ENCODE measurements at regions not wholly inside any gene's neighbourhood (a gene's known extent, or its start where the extent isn't known, plus 50 kb on each side); places are given as distances from the start of the nearest gene placed in this dataset.

DNA sequence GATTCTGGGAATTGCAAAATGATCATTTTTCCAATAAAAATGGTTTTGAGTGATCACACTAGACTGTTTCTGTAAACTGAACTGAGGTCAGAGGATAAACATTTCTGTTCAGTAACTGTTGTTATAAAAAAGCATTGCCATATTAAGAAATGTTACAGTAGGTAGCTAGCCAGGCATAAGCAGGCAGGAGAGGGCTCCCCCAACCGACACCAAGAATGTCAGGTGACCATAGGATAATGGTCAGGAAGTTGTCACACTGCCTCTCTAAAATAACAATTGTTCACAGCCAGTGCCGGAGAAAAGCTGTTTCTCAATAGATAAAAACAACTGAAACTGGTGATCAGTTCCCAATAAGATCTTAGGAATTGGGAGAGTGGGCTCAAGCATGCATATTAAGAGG is 306.2 kb upstream of the SLIT2 start:
- DNase-seq, result no peak
- H3K27ac ChIP-seq, result no peak overlapping the region

DNA sequence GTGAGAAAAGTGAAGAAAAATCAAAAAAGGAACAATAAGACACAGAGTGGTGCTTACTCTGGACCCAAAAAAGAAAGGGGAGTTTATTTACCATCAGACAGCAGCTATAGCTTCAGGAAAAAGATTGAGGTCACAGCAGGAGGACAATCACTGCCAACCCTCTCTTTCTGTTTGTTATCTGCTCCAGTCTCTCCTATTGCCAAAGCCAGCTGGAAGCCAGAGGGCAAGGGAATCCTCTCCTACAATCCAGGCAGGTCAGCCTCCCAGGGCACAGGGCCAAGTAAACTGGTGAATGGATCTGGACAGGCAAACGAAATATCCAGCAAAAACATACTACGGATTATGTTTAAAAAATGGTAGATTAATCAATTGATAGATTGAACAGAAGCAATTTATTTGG is 306.9 kb upstream of the SLIT2 start:
- H3K4me3 ChIP-seq, result no peak overlapping the region

More for the DNA sequence above, 306.2 kb upstream of the SLIT2 start:
- Histone ChIP-seq H3K27me3 (no peaks in the 10 kb centered on the region), H3K4me1 (no peaks in the 10 kb centered on the region), H3K36me3 (no peaks in the 10 kb centered on the region), H3K9me3 (replicated peaks) (no peaks in the 10 kb centered on the region), H3K4me3 (no peak overlapping the region)

GRCh38 chr4:19944251-19944650 is 307.5 kb upstream of the SLIT2 start:
- no peak for DNase-seq
- H3K4me3 ChIP-seq, result no peak overlapping the region
- H3K4me1 ChIP-seq, result no peaks in the 10 kb centered on the region
- H3K27me3 ChIP-seq, result no peaks in the 10 kb centered on the region
- H3K36me3 ChIP-seq, result no peaks in the 10 kb centered on the region
- H3K27ac ChIP-seq, result no peak overlapping the region
- no peaks in the 10 kb centered on the region for H3K9me3 ChIP-seq (replicated peaks)

More for the DNA sequence above, 306.9 kb upstream of the SLIT2 start:
- H3K9me3 ChIP-seq (replicated peaks), result no peaks in the 10 kb centered on the region
- no peak overlapping the region for H3K27ac ChIP-seq
- H3K27me3 ChIP-seq, result no peaks in the 10 kb centered on the region
- H3K4me1 ChIP-seq, result no peaks in the 10 kb centered on the region
- no peaks in the 10 kb centered on the region for H3K36me3 ChIP-seq
- DNase-seq, result no peak

DNA sequence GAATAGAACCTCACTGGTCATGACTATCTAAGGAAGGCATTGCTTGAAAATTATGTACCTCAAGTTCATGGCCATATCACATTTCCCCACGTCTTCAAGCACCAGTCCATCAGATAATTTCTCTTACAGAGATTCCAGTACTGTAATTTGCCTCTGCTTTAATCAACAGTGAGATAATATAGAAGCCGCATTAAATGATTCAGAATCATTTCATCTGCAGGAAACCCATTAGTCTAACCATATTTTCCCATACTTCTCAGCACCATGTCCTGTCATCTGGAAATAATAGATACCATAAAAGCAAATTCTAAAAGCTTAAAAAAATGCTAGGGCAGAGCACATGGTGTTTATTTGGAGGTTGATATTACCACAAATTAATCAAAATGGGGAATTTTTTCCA is 310.3 kb upstream of the SLIT2 start:
- Histone ChIP-seq H3K9me3 (replicated peaks) (no peaks in the 10 kb centered on the region), H3K4me1 (no peaks in the 10 kb centered on the region), H3K36me3 (no peaks in the 10 kb centered on the region), H3K27ac (no peak overlapping the region), H3K27me3 (no peaks in the 10 kb centered on the region), H3K4me3 (no peak overlapping the region)
- DNase-seq, result no peak

- no peak overlapping the region for H3K4me3 ChIP-seq
- DNase-seq, result no peak
- H3K27me3 ChIP-seq, result no peaks in the 10 kb centered on the region
- no peaks in the 10 kb centered on the region for H3K9me3 ChIP-seq (replicated peaks)
- no peaks in the 10 kb centered on the region for H3K4me1 ChIP-seq
- H3K27ac ChIP-seq, result no peak overlapping the region
- no peaks in the 10 kb centered on the region for H3K36me3 ChIP-seq
These were observed 310.8 kb upstream of the SLIT2 start for GRCh38 chr4:19940861-19941260.

- H3K27me3 ChIP-seq, result no peaks in the 10 kb centered on the region
- H3K4me1 ChIP-seq, result no peaks in the 10 kb centered on the region
- H3K36me3 ChIP-seq, result no peaks in the 10 kb centered on the region
- peak in 1 of 2 experiments; percentile 33 for DNase-seq
- no peaks in the 10 kb centered on the region for H3K9me3 ChIP-seq (replicated peaks)
- no peak overlapping the region for H3K27ac ChIP-seq
- H3K4me3 ChIP-seq, result no peak overlapping the region
These were observed 315.2 kb upstream of the SLIT2 start for GRCh38 chr4:19936476-19936875.

DNA sequence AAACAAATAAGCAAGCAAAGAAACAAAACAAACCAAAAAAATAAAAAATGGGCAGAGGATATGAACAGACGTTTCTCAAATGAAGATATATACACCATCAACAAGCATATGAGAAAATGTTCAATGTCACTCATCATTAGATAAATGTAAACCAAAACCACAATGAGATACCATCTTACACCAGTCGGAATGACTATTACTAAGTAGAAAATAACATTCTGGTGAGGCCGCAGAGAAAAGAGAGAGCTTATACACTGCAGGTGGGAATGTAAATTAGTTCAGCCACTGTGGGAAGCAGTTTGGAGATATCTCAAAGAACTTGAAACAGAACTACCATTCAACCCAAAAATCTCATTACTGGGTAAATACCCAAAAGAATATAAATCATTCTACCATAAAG is 321.0 kb upstream of the SLIT2 start:
- no peaks in the 10 kb centered on the region for H3K27me3 ChIP-seq
- no peaks in the 10 kb centered on the region for H3K4me1 ChIP-seq
- no peak overlapping the region for H3K4me3 ChIP-seq
- H3K9me3 ChIP-seq (replicated peaks), result no peaks in the 10 kb centered on the region
- no peak for DNase-seq
- H3K36me3 ChIP-seq, result no peaks in the 10 kb centered on the region
- no peak overlapping the region for H3K27ac ChIP-seq

DNA sequence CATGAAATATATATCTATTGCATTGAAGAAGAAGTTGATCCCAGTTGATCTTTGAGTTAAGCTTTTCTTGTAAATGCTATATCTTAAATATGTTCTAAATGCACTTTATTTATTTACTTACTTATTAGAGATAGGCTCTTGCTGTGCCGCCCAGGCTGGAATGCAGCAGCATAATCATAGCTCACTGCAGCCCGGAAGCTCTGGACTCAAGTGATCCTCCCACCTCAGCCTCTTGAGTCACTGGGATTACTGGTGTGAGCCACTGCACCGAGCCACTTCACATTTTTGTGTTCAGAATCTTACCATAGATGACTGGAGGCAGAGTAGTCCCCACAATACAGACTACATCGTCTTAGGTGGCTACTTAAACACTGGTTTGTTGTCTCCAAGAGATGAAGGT is 324.3 kb upstream of the SLIT2 start:
- no peaks in the 10 kb centered on the region for H3K27me3 ChIP-seq
- DNase-seq, result no peak
- H3K27ac ChIP-seq, result no peak overlapping the region
- H3K36me3 ChIP-seq, result no peaks in the 10 kb centered on the region
- H3K9me3 ChIP-seq (replicated peaks), result no peaks in the 10 kb centered on the region
- H3K4me3 ChIP-seq, result no peak overlapping the region
- no peaks in the 10 kb centered on the region for H3K4me1 ChIP-seq

DNA sequence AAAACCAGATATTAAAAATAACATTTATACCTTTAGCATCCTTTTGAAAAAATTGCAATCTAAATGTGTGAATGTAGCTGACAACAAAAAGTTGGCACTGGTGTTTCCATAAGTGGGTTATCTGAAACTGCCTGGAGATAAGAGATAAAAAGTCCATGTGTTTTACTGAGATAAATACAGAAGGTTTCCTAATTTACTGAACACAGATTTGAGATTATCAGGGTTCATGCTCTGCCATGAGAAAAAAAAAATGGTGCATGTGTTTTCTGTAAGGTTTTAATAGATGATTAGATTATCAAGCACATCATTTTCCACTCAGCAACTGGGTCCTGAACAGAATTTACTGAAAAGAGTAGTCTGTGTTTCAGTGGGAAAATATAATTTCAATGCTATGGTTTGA is 326.2 kb upstream of the SLIT2 start:
- no peaks in the 10 kb centered on the region for H3K36me3 ChIP-seq
- no peaks in the 10 kb centered on the region for H3K27me3 ChIP-seq
- H3K4me1 ChIP-seq, result no peaks in the 10 kb centered on the region
- no peaks in the 10 kb centered on the region for H3K9me3 ChIP-seq (replicated peaks)
- H3K4me3 ChIP-seq, result no peak overlapping the region
- no peak overlapping the region for H3K27ac ChIP-seq
- DNase-seq, result no peak

GRCh38 chr4:19924761-19925160 is 326.9 kb upstream of the SLIT2 start:
- no peaks in the 10 kb centered on the region for H3K4me1 ChIP-seq
- H3K27me3 ChIP-seq, result no peaks in the 10 kb centered on the region
- no peak overlapping the region for H3K4me3 ChIP-seq
- H3K36me3 ChIP-seq, result no peaks in the 10 kb centered on the region
- DNase-seq, result no peak
- no peak overlapping the region for H3K27ac ChIP-seq
- H3K9me3 ChIP-seq (replicated peaks), result no peaks in the 10 kb centered on the region

DNA sequence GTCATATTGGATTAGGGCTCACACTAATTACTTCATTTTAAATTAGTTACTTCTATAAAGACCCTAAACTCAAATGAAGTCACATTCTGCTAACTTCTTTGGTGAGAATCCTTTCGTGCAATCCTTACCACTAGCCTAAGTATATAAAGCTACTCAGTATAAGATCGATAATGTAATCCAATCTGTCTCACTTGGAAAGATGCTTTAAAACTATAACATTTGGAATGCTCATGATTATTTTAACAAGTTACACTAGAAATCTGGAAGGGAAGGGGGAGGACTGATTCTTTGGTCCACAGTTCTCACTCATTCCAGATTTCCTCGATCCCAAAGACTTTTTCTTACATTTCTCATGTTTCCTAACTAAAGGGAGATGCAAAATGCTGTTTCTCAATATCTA is 336.4 kb upstream of the SLIT2 start:
- Histone ChIP-seq H3K27me3 (no peaks in the 10 kb centered on the region), H3K4me1 (no peaks in the 10 kb centered on the region), H3K27ac (no peak overlapping the region), H3K9me3 (replicated peaks) (no peaks in the 10 kb centered on the region), H3K36me3 (no peaks in the 10 kb centered on the region), H3K4me3 (no peak overlapping the region)
- no peak for DNase-seq

DNA sequence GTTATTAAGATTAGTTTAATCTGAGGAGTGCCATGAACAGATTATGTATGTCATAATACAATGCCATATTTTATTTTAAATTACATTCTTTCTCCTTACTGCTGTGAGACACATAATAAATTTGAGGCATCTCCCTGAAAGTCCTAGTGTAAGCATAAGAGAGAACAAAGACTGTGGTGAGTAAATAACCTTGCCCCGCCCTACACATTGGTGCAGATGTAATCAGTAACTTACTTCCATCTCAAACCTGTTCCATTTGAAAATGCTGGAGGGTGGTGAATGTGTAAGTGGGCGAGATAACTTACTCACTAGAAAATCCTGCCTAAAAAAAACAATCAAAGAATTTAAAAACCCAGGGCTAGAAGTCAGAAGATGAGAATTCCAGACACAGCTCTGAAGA is 338.1 kb upstream of the SLIT2 start:
- Histone ChIP-seq H3K27me3 (no peaks in the 10 kb centered on the region), H3K27ac (no peak overlapping the region), H3K4me1 (no peaks in the 10 kb centered on the region), H3K9me3 (replicated peaks) (no peaks in the 10 kb centered on the region), H3K4me3 (no peak overlapping the region), H3K36me3 (no peaks in the 10 kb centered on the region)
- no peak for DNase-seq

DNA sequence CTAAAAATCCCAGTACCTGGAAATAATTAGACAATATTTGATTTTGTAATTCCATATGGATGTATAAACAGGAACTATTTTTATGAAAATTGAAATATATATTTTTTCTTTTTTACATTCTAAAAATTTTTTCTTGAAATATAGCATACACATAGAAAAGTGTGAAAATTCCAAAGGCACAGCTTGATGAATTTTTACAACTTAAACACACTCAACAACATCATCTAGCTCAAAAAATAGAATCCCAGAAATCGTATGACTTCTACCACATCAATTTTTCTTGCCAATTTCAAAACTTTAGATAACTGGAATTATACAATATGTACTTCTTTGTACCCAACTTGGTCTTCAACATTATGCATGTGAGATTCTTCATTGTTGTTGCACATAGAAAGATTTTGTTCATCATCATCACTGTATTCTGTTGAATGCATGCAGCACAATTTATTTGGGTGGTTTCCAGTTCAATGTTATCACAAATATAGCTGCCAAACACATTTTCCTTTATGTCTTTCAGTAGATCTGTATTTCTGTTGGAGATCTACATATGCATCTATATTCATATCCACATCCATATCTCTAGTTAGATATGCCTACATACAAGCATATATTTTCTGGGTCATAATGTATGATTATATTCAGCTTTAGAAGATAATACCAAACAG is 340.7 kb upstream of the SLIT2 start:
- Histone ChIP-seq H3K27ac (no peak overlapping the region), H3K36me3 (no peaks in the 10 kb centered on the region), H3K4me1 (no peaks in the 10 kb centered on the region), H3K9me3 (replicated peaks) (no peaks in the 10 kb centered on the region), H3K27me3 (no peaks in the 10 kb centered on the region), H3K4me3 (no peak overlapping the region)
- DNase-seq, result no peak

DNA sequence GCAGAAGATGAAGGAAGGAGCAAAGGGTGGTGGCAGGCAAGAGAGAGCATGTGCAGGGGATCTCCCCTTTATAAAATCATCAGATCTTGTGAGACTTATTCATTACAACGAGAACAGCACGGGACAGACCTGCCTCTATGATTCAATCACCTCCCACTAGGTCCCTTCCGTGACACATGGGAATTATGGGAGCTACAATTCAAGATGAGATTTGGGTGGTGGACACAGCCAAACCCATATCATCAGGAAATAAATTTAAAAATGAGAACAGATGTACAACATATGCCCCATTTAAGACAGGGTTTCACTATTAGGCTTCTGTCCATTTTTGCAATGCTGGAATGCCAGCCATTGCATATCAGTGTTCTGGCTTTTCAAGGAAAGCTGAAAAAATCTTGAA is 346.7 kb upstream of the SLIT2 start:
- no peaks in the 10 kb centered on the region for H3K4me1 ChIP-seq
- no peak for DNase-seq
- H3K4me3 ChIP-seq, result no peak overlapping the region
- H3K27ac ChIP-seq, result no peak overlapping the region
- no peaks in the 10 kb centered on the region for H3K9me3 ChIP-seq (replicated peaks)
- H3K36me3 ChIP-seq, result no peaks in the 10 kb centered on the region
- H3K27me3 ChIP-seq, result no peaks in the 10 kb centered on the region

GRCh38 chr4:19888587-19888986 is 363.1 kb upstream of the SLIT2 start:
- H3K4me3 ChIP-seq, result no peak overlapping the region
- no peaks in the 10 kb centered on the region for H3K27me3 ChIP-seq
- no peaks in the 10 kb centered on the region for H3K36me3 ChIP-seq
- no peak overlapping the region for H3K27ac ChIP-seq
- DNase-seq, result peak; percentile 28 to 51
- H3K4me1 ChIP-seq, result no peaks in the 10 kb centered on the region
- no peaks in the 10 kb centered on the region for H3K9me3 ChIP-seq (replicated peaks)

DNA sequence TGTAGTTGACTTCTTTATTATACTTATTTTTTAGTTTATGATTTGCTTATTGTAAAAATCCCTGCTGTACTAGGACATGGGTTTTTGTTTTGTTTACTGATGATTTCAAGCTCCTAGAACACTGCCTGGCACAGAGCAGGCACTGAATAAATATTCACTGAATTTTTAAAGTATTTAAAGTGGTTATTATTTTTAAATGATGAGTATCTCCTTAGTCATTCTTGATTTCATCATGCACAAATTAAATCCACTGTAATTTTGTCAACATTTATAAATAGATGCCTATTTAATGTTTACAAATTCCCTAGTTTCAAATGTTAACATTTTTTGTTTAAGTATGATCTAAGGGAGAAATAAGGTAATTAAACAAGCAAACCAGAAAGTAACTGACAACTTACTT is 367.9 kb upstream of the SLIT2 start:
- no peaks in the 10 kb centered on the region for H3K27me3 ChIP-seq
- no peaks in the 10 kb centered on the region for H3K9me3 ChIP-seq (replicated peaks)
- H3K27ac ChIP-seq, result no peak overlapping the region
- no peaks in the 10 kb centered on the region for H3K36me3 ChIP-seq
- no peak for DNase-seq
- H3K4me1 ChIP-seq, result no peaks in the 10 kb centered on the region
- H3K4me3 ChIP-seq, result no peak overlapping the region

Measured in SJCRH30 (cell line).